ENCODE measurements at regions not wholly inside any gene's neighbourhood (a gene's known extent, or its start where the extent isn't known, plus 50 kb on each side); places are given as distances from the start of the nearest gene placed in this dataset.

DNA sequence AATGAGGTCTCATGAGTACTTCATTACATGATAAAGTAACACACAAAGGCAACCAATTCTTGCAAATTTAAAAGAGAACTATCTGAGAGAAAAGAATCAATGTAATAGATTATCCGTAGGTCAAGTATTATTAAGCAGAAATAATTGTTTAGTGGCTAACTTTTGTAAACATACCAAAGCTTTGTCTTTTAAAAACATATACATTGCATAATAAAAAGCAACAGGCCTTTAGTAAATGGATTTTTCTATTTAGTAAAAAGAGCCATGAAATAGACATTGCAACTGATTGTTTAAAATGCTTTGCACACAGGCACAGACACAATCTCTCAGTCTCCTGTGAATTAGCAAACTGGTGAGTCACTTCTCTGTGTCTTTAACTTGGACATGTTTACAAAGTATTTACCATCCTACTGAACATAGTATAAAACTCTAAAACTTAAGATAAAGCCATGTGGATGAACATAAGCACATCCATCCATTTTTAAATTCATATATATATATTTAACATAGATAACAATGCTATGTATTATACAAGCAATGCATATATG lies 518.7 kb upstream of the MGAT4C start:
- ChIA-PET POLR2A (no interaction called here), CTCF (no interaction called here)
- no peak overlapping the region for H3K4me3 Mint-ChIP-seq
- no peaks in the 10 kb centered on the region for H3K4me1 Mint-ChIP-seq
- intact Hi-C loops (cut with micrococcal nuclease) = no loop called here
- no peaks in the 10 kb centered on the region for H3K36me3 Mint-ChIP-seq (ENCODE audit: low read depth)
- ATAC-seq (ENCODE audit: low read depth) (no peak), DNase-seq (no peak)
- no peak for TF ChIP-seq CTCF (IDR thresholded peaks at IDR 0.05)
- H3K9me3 Mint-ChIP-seq = peaks cover 2% of the 10 kb centered on the region
- H3K27me3 Mint-ChIP-seq = no peaks in the 10 kb centered on the region
- no peak overlapping the region for H3K27ac Mint-ChIP-seq

GRCh38 chr12:86772696-86773095 lies 516.5 kb upstream of the MGAT4C start:
- TF ChIP-seq CTCF (IDR thresholded peaks at IDR 0.05) = no peak
- no peak for ATAC-seq (ENCODE audit: low read depth)
- no peaks in the 10 kb centered on the region for H3K36me3 Mint-ChIP-seq (ENCODE audit: low read depth)
- no peaks in the 10 kb centered on the region for H3K27me3 Mint-ChIP-seq
- ChIA-PET POLR2A (no interaction called here), CTCF (no interaction called here)
- H3K4me1 Mint-ChIP-seq = no peaks in the 10 kb centered on the region
- no peak for DNase-seq
- no peak overlapping the region for H3K4me3 Mint-ChIP-seq
- no peak overlapping the region for H3K27ac Mint-ChIP-seq
- intact Hi-C loops (cut with micrococcal nuclease) = no loop called here
- peaks cover 2% of the 10 kb centered on the region for H3K9me3 Mint-ChIP-seq

GRCh38 chr12:86770871-86771270 lies 514.7 kb upstream of the MGAT4C start:
- no peak for TF ChIP-seq CTCF (IDR thresholded peaks at IDR 0.05)
- Mint-ChIP-seq H3K27me3 (no peaks in the 10 kb centered on the region), H3K27ac (no peak overlapping the region), H3K36me3 (ENCODE audit: low read depth) (no peaks in the 10 kb centered on the region), H3K4me3 (no peak overlapping the region), H3K4me1 (no peaks in the 10 kb centered on the region), H3K9me3 (peaks cover 3% of the 10 kb centered on the region)
- no peak for DNase-seq
- ChIA-PET POLR2A (no interaction called here), CTCF (no interaction called here)
- no peak for ATAC-seq (ENCODE audit: low read depth)
- intact Hi-C loops (cut with micrococcal nuclease) = no loop called here

GRCh38 chr12:86748894-86749293 lies 492.7 kb upstream of the MGAT4C start:
- CTCF ChIA-PET = no interaction called here
- intact Hi-C loops (cut with micrococcal nuclease) = no loop called here
- Mint-ChIP-seq H3K9me3 (peaks cover 2% of the 10 kb centered on the region), H3K4me3 (no peak overlapping the region), H3K27ac (no peak overlapping the region), H3K4me1 (no peaks in the 10 kb centered on the region), H3K27me3 (no peaks in the 10 kb centered on the region), H3K36me3 (ENCODE audit: low read depth) (no peaks in the 10 kb centered on the region)
- ATAC-seq (ENCODE audit: low read depth) (no peak), DNase-seq (no peak)
- no peak for TF ChIP-seq CTCF (IDR thresholded peaks at IDR 0.05)
- POLR2A ChIA-PET = no interaction called here

GRCh38 chr12:86744547-86745212 lies 488.5 kb upstream of the MGAT4C start:
- H3K27ac Mint-ChIP-seq = no peak overlapping the region
- intact Hi-C loops (cut with micrococcal nuclease) = no loop called here
- no peak for ATAC-seq (ENCODE audit: low read depth)
- CTCF ChIA-PET = no interaction called here
- H3K27me3 Mint-ChIP-seq = no peaks in the 10 kb centered on the region
- no peaks in the 10 kb centered on the region for H3K4me1 Mint-ChIP-seq
- H3K9me3 Mint-ChIP-seq = no peaks in the 10 kb centered on the region
- POLR2A ChIA-PET = no interaction called here
- H3K36me3 Mint-ChIP-seq (ENCODE audit: low read depth) = no peaks in the 10 kb centered on the region
- TF ChIP-seq CTCF (IDR thresholded peaks at IDR 0.05) = no peak
- no peak for DNase-seq
- H3K4me3 Mint-ChIP-seq = no peak overlapping the region
